Osteocyte (in vitro differentiated cells): ENCODE measurements at regions not wholly inside any gene's neighbourhood (a gene's known extent, or its start where the extent isn't known, plus 50 kb on each side); places are given as distances from the start of the nearest gene placed in this dataset.

Experiments
- DNase-seq: peaks from one replicate; pipeline ENCODE4 v3.0.0; 2021; ENCODE audit warnings: mixed read lengths; ENCODE audit not compliant: unreplicated experiment; ENCODE audit errors: extremely low spot score
- H3K27ac Mint-ChIP-seq: one replicate; pipeline ENCODE4 v1.8.0; 2021; ENCODE audit warnings: mild to moderate bottlenecking, mixed read lengths; ENCODE audit not compliant: unreplicated experiment
- H3K27me3 Mint-ChIP-seq: one replicate; pipeline ENCODE4 v1.8.0; 2021; ENCODE audit warnings: mixed read lengths; ENCODE audit not compliant: unreplicated experiment
- H3K36me3 Mint-ChIP-seq: one replicate; pipeline ENCODE4 v1.8.0; 2021; ENCODE audit warnings: mixed read lengths; ENCODE audit not compliant: unreplicated experiment
- H3K4me1 Mint-ChIP-seq: one replicate; pipeline ENCODE4 v1.8.0; 2021; ENCODE audit warnings: mixed read lengths; ENCODE audit not compliant: unreplicated experiment
- H3K4me3 Mint-ChIP-seq: one replicate; pipeline ENCODE4 v1.8.0; 2021; ENCODE audit warnings: mild to moderate bottlenecking, moderate library complexity, mixed read lengths; ENCODE audit not compliant: unreplicated experiment
- H3K9me3 Mint-ChIP-seq: one replicate; pipeline ENCODE4 v1.8.0; 2021; ENCODE audit warnings: mixed read lengths; ENCODE audit not compliant: unreplicated experiment
- TF ChIP-seq, protein P1 (sequence below): fragments of 200-600 bp; sonication (generic); IDR thresholded peaks from 2 replicates; pipeline ENCODE4 v1.5.0; 2021; ENCODE audit warnings: antibody characterized with exemption, mild to moderate bottlenecking, moderate library complexity

DNA sequence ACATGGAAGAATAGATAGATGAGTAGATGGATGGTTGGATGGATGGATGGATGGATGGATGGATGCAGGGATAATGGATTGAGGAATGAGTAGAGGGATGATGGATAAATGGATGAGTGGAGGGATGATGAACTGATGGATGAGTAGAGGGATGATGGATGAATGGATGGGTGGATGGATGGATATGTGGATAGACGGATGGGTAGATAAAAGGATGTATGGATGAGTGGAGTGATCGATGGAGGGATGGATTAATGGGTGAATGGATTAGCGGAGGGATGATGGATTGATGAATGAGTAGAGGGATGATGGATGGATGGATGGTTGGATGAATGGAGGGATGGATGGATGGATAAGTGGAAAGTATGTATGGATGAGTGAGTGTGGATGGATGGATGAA lies 533.2 kb downstream of the RFC3 start:
- Mint-ChIP-seq H3K9me3 (no peaks in the 10 kb centered on the region), H3K36me3 (no peaks in the 10 kb centered on the region), H3K27me3 (no peaks in the 10 kb centered on the region), H3K4me3 (no peak overlapping the region), H3K27ac (no peak overlapping the region), H3K4me1 (peaks cover 43% of the 10 kb centered on the region)
- TF ChIP-seq, protein P1, sequence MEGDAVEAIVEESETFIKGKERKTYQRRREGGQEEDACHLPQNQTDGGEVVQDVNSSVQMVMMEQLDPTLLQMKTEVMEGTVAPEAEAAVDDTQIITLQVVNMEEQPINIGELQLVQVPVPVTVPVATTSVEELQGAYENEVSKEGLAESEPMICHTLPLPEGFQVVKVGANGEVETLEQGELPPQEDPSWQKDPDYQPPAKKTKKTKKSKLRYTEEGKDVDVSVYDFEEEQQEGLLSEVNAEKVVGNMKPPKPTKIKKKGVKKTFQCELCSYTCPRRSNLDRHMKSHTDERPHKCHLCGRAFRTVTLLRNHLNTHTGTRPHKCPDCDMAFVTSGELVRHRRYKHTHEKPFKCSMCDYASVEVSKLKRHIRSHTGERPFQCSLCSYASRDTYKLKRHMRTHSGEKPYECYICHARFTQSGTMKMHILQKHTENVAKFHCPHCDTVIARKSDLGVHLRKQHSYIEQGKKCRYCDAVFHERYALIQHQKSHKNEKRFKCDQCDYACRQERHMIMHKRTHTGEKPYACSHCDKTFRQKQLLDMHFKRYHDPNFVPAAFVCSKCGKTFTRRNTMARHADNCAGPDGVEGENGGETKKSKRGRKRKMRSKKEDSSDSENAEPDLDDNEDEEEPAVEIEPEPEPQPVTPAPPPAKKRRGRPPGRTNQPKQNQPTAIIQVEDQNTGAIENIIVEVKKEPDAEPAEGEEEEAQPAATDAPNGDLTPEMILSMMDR, result no peak
- DNase-seq, result no peak

DNA sequence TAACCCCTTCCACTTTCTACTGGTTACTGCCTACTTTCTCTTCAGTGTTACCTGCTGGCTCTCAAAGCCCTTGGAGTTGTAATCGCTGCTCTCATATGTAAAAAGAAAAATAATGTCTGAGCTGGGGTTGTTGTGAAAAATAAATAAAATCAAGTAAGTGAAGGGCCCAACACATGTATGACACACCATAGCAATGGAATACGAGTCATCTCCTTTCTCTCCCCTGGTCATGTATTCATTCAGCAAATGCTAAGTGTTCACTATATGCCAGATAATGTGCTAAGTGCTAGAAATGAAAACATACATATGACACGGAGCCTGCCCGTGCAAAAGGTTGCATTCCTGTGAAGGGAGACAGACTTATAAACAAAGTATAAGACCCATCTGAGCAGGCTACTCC lies 535.0 kb downstream of the RFC3 start:
- Mint-ChIP-seq H3K27me3 (no peaks in the 10 kb centered on the region), H3K4me1 (peaks cover 46% of the 10 kb centered on the region), H3K9me3 (no peaks in the 10 kb centered on the region), H3K36me3 (no peaks in the 10 kb centered on the region), H3K4me3 (no peak overlapping the region), H3K27ac (no peak overlapping the region)
- no peak for DNase-seq
- TF ChIP-seq, protein P1, result no peak

DNA sequence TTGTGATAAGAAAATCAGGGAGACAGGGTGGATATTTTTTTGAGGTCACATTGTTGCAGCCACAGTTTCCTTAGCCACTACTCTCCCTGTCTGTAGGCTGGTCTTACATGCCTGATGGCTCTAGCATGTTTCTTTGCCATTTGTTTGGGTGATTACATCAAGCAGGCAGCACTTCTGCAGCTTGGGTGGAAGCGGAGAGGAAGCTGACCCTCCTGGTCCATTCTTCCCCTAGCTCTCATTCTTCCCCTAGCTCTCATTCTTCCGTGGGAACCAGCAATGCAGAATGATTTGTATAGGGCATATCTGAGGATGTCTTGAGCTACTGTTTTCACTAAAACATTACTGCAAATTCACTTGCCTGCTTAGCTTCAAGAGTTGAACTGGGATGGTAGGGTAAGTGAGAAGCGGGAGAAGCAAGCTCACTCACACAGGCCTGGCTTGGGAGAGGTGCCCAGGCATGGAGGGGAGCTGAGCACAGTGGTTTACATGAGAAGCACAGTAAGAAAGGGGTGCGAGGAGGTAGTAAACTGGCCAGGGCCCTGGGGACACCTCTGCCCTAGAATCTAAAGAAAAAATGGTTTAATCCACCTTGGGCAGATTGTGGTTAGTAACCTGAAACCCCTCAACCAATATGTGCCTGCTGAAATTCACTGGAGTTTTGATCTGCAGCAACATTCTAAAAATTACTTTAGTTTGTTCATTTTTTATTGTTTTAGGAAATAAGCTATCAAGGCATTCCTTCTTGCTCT lies 538.9 kb downstream of the RFC3 start:
- TF ChIP-seq, protein P1, result no peak
- no peak overlapping the region for H3K4me3 Mint-ChIP-seq
- peaks cover 56% of the 10 kb centered on the region for H3K4me1 Mint-ChIP-seq
- DNase-seq, result no peak
- no peaks in the 10 kb centered on the region for H3K36me3 Mint-ChIP-seq
- no peaks in the 10 kb centered on the region for H3K9me3 Mint-ChIP-seq
- no peaks in the 10 kb centered on the region for H3K27me3 Mint-ChIP-seq
- H3K27ac Mint-ChIP-seq, result peak overlapping the region; percentile 62

GRCh38 chr13:34357435-34358232 lies 539.7 kb downstream of the RFC3 start:
- H3K27ac Mint-ChIP-seq, result peak overlapping the region; percentile 62
- DNase-seq, result no peak
- TF ChIP-seq, protein P1, result no peak
- no peaks in the 10 kb centered on the region for H3K9me3 Mint-ChIP-seq
- H3K36me3 Mint-ChIP-seq, result no peaks in the 10 kb centered on the region
- no peaks in the 10 kb centered on the region for H3K27me3 Mint-ChIP-seq
- no peak overlapping the region for H3K4me3 Mint-ChIP-seq
- H3K4me1 Mint-ChIP-seq, result peaks cover 63% of the 10 kb centered on the region

DNA sequence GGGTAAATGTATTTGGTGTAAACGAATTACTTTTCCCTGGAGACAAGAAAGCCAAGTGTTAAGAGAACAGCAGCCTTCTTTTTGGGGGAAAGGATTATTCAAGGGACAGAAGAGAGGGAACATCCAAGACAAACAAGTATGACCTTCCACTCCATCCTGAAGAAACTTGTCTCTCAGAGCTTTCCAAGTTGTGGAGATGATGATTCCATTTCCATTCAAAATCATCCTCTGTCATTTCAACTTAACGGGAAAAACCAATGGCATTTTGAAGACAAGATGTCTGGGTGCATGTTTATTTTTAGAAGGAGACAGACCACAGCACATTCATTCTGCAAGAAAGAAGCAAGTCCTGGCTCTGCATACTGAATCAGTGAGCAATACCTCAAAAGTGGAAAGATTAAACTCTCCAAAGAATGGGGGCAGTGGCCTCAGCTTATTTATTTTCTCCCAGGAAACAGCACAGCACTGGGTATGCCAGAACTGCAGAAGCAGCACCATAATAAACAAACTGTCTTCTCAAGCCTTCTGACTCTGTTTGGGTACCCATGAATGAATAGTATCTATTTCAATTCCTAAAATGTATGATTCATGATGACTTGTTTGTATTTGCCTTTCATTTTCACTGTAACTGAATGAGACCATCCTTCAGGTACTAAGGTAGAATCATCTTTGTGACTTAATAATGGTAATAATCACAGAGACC lies 541.0 kb downstream of the RFC3 start:
- Mint-ChIP-seq H3K27me3 (no peaks in the 10 kb centered on the region), H3K4me3 (no peak overlapping the region), H3K9me3 (no peaks in the 10 kb centered on the region), H3K27ac (peak overlapping the region; percentile 67), H3K4me1 (peaks cover 65% of the 10 kb centered on the region), H3K36me3 (no peaks in the 10 kb centered on the region)
- no peak for DNase-seq
- TF ChIP-seq, protein P1, result no peak
